ENCODE measurements at regions not wholly inside any gene's neighbourhood (a gene's known extent, or its start where the extent isn't known, plus 50 kb on each side); places are given as distances from the start of the nearest gene placed in this dataset.

DNA sequence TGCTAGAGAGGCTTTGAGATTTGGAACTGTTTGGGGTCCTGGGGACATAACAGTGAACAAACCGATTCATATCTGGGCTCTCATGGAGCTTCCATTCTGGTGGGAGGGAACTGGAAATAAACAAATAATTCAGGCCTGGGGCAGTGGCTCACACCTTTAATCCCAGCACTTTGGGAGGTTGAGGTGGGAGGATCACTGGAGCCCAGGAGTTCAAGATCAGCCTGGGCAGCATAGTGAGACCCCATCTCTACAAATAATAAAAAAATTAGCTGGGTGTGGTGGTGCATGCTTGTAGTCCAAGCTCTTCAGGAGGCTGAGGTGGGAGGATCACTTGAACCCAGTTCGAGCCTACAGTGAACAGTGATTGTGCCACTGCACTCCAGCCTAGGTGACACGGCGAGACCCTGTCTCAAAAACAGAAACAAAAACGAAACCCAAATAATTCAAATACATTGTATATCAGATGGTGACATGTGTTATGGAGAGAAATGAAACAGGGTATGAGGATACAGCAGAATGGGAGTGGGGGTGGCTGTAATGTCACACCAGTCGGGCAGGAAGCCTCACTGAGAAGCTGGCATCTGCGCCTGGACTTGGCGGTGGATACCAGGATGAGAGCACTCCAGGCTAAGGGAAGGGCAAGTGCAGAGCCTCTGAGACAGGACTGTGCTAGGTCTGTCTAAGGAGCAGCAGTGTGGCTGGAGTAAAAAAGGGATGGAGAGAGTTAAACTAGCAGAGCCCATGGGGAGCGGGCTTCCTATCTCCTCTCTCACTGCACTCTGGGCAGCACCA lies 131.1 kb upstream of the ZNF536 start:
- no peaks in the 10 kb centered on the region for H3K4me1 ChIP-seq
- H3K27ac ChIP-seq = no peak overlapping the region
- no peaks in the 10 kb centered on the region for H3K9me3 ChIP-seq
- 72 to 74% methylated on average over 9 of the region's 9 CpGs for WGBS, 2 donors
- no peak overlapping the region for H3K4me3 ChIP-seq
- TF ChIP-seq, protein P1, sequence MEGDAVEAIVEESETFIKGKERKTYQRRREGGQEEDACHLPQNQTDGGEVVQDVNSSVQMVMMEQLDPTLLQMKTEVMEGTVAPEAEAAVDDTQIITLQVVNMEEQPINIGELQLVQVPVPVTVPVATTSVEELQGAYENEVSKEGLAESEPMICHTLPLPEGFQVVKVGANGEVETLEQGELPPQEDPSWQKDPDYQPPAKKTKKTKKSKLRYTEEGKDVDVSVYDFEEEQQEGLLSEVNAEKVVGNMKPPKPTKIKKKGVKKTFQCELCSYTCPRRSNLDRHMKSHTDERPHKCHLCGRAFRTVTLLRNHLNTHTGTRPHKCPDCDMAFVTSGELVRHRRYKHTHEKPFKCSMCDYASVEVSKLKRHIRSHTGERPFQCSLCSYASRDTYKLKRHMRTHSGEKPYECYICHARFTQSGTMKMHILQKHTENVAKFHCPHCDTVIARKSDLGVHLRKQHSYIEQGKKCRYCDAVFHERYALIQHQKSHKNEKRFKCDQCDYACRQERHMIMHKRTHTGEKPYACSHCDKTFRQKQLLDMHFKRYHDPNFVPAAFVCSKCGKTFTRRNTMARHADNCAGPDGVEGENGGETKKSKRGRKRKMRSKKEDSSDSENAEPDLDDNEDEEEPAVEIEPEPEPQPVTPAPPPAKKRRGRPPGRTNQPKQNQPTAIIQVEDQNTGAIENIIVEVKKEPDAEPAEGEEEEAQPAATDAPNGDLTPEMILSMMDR (IDR thresholded peaks at IDR 0.05) = no peak
- TF ChIP-seq POLR2A (IDR thresholded peaks at IDR 0.05) = no peak
- intact Hi-C loops (cut with DNase I) = no loop called here
- ATAC-seq (no peak), DNase-seq (no peak)
- H3K36me3 ChIP-seq (replicated peaks in 1 of 2; ENCODE audit: insufficient read depth in 1 of 2, low read depth in 2 of 2) = no peaks in the 10 kb centered on the region
- H3K27me3 ChIP-seq = no peaks in the 10 kb centered on the region

DNA sequence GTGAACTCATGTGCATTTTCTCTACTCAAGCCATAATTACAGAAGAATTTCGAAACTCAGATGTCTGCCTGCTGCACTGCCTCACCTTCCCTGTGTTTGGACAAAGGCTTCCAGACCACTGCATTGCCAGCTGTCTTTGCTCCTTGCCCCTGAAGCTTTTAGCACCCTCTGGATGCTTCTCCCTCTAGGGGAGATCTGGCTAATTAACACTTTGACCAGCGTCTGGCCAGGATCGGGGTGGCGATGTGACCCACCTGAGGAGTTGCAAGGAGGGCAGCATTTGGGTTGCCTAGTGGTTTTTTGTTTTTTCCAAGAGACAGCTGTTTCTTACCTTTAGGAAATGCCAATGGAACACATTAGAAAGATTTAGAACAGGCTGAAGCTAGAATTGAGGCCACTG lies 127.7 kb upstream of the ZNF536 start:
- Histone ChIP-seq H3K27me3 (no peaks in the 10 kb centered on the region), H3K9me3 (no peaks in the 10 kb centered on the region), H3K4me3 (no peak overlapping the region), H3K36me3 (replicated peaks in 1 of 2; ENCODE audit: insufficient read depth in 1 of 2, low read depth in 2 of 2) (no peaks in the 10 kb centered on the region), H3K4me1 (no peaks in the 10 kb centered on the region), H3K27ac (no peak overlapping the region)
- WGBS, 2 donors = 32 to 44% methylated on average over 4 of the region's 4 CpGs
- intact Hi-C loops (cut with DNase I) = no loop called here
- no peak for DNase-seq
- ATAC-seq = no peak
- TF ChIP-seq POLR2A (IDR thresholded peaks at IDR 0.05) = no peak
- TF ChIP-seq, protein P1 (IDR thresholded peaks at IDR 0.05) = no peak

DNA sequence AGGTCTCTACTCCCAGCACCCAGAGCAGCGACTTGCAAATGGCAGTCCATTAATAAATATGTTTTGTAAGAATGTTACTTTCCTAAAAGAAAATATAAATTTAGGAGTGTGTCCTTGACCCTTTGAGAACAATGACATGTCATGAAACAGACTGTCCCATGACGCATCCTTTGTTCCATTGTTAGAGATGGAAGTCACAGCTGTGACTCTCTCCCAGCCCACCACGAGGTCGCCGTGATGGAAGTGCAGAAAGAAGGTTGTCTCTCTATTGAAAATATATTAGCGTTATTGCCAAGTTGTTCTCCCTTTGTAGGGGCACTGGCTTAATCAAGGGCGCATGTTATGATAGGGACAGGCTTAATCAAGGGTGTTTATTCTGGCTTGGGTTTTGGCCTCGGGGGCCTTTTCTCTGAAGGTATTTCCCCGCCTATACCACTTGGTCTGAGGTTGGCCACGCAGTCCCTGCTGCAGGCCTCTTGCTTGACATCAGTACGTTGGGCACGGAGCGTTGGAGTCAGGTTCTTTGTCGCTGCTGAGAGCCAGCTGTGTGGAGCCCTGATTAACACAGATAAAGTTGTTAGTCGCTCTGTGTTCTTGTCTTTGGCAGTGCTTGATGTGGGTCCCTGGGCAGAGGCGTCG lies 126.7 kb upstream of the ZNF536 start:
- 72 to 80% methylated on average over 10 to 17 of the region's 17 CpGs for WGBS, 2 donors
- Histone ChIP-seq H3K4me3 (no peak overlapping the region), H3K27ac (no peak overlapping the region), H3K27me3 (no peaks in the 10 kb centered on the region), H3K4me1 (no peaks in the 10 kb centered on the region), H3K36me3 (replicated peaks in 1 of 2; ENCODE audit: insufficient read depth in 1 of 2, low read depth in 2 of 2) (no peaks in the 10 kb centered on the region), H3K9me3 (no peaks in the 10 kb centered on the region)
- DNase-seq = no peak
- ATAC-seq = no peak
- TF ChIP-seq POLR2A (IDR thresholded peaks at IDR 0.05) = no peak
- TF ChIP-seq, protein P1 (IDR thresholded peaks at IDR 0.05) = no peak
- intact Hi-C loops (cut with DNase I) = no loop called here

DNA sequence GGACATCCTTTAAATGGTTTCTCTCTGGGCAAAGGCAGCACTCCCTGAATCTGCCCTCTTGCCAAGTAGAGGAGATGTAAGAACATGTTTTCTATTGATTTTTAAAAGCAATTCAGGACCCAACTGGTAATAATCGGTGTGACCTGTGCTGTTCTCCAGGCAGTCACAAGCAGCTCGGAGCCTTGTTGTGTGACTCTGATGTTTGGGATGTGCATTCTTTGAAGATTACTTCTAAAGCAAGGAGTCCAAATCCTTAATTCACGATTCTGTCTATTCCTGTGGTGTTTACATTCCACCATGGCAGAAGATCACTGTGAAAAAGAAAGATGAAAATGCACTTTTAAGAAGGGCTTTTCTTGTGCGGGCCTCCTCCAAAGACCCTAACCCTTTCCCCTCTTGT lies 122.3 kb upstream of the ZNF536 start:
- Histone ChIP-seq H3K4me3 (no peak overlapping the region), H3K27me3 (peaks cover 0 to 6% of the 10 kb centered on the region in 2 donors), H3K9me3 (no peaks in the 10 kb centered on the region), H3K27ac (no peak overlapping the region), H3K4me1 (no peaks in the 10 kb centered on the region), H3K36me3 (replicated peaks in 1 of 2; ENCODE audit: insufficient read depth in 1 of 2, low read depth in 2 of 2) (no peaks in the 10 kb centered on the region)
- no peak for ATAC-seq
- DNase-seq = no peak
- TF ChIP-seq, protein P1 (IDR thresholded peaks at IDR 0.05) = no peak
- no peak for TF ChIP-seq POLR2A (IDR thresholded peaks at IDR 0.05)
- 57 to 64% methylated on average over 4 of the region's 4 CpGs for WGBS, 2 donors
- intact Hi-C loops (cut with DNase I) = no loop called here

Measured in body of pancreas (tissue), 4 donors.